HUES6 (cell line): ENCODE measurements at regions not wholly inside any gene's neighbourhood (a gene's known extent, or its start where the extent isn't known, plus 50 kb on each side); places are given as distances from the start of the nearest gene placed in this dataset.
"Not testable (repeated sequence)": the region's sequence is repeated elsewhere in the genome, so short reads cannot be mapped to it uniquely, and the experiment has no call there.

ENCODE experiments used
- H3K27ac ChIP-seq: 2 replicates; pipeline ENCODE4 v1.7.0; 2013; ENCODE audit warnings: low read depth, mild to moderate bottlenecking, low read length, inconsistent platforms
- H3K27me3 ChIP-seq: 2 replicates; pipeline ENCODE4 v1.6.1; 2013; ENCODE audit warnings: low read length; ENCODE audit not compliant: control insufficient read depth, insufficient read depth
- H3K36me3 ChIP-seq: 2 replicates; pipeline ENCODE4 v1.6.1; 2013; ENCODE audit warnings: low read length; ENCODE audit not compliant: control insufficient read depth, insufficient read depth
- H3K4me1 ChIP-seq: 2 replicates; pipeline ENCODE4 v1.6.1; 2013; ENCODE audit warnings: low read length; ENCODE audit not compliant: control insufficient read depth, insufficient read depth
- H3K4me3 ChIP-seq: 2 replicates; pipeline ENCODE4 v1.5.1; 2013; ENCODE audit warnings: low read depth, low read length
- H3K9ac ChIP-seq: one replicate; pipeline ENCODE4 v1.6.1; 2013; ENCODE audit warnings: mild to moderate bottlenecking, low read length
- H3K9me3 ChIP-seq: 2 replicates; pipeline ENCODE4 v1.6.1; 2013; ENCODE audit warnings: low read depth, low read length; ENCODE audit not compliant: control insufficient read depth, insufficient read depth

DNA sequence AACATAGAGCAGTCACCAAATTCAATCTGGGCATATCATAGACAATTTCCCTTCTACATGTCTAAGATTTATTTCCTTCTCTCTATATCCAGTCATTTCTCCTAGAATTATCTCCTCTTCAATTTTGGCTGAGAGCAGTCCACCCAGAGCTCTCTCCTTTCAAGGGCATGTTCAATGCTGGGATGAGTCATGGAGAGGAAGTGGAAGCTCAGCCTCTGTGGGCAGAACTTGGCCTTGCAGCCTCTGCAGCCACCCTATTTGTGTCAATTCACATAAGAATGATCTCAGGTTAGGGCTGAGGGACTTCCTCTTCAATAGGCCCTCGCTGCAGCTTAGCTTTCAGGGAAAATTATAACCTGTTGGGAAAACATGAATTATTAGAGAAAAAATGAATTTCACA, 560.8 kb downstream of the POM121L12 start:
- Histone ChIP-seq H3K27ac (no peak overlapping the region), H3K4me1 (peaks cover 7% of the 10 kb centered on the region), H3K4me3 (no peak overlapping the region), H3K27me3 (no peaks in the 10 kb centered on the region), H3K36me3 (no peaks in the 10 kb centered on the region), H3K9ac (no peak overlapping the region), H3K9me3 (no peaks in the 10 kb centered on the region)

DNA sequence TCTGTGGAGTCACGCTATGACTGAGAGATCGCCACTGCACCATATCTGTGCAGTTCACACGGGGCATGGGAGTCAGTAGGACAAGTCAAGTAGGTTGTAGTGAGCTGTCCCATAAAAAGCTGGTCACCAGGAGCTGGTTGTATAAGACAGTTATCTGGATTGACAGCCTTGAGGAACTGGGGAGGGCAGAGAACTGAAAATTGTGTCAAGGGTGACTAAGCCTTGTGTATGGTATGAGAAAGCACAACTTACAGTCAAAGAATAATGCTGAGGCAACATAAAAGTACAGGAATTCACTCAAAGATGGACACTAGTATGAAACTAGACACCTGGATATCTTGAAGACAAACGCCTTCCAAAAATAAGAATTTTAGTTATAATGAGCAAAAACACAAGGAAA, 564.9 kb downstream of the POM121L12 start:
- Histone ChIP-seq H3K36me3 (no peaks in the 10 kb centered on the region), H3K9me3 (no peaks in the 10 kb centered on the region; the same call in 1 of the 2 replicates), H3K27ac (no peak overlapping the region), H3K4me1 (peaks cover 12% of the 10 kb centered on the region), H3K27me3 (no peaks in the 10 kb centered on the region), H3K9ac (no peak overlapping the region), H3K4me3 (no peak overlapping the region)

DNA sequence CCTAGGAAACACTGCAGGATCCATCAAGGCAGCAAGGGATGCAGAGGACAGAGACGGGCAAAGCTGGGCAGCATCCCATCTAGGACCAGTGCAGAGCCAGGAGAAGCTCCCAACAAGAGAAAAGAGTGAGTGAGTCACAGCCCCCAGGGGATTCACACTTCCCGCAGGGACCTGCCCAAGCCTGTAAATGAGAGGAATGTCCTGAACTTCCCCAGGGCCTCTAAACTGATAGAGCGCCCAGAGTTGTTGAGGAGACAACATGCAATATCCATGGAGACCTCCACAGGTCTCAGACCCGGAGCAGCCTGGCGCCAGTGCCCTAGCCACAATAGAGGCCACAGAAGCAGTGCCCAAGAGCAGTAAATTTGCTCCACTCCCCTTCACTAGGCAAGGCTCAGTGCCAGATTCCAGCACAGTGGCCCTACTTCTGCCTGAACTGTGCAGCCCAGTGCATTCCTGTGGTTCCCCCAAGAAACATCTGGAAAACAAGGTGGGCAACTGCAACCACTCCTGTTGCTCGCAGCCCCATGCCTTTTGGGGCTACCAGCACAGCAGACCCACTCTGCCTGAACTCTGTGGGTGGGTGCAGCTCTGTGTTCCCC, 567.5 kb downstream of the POM121L12 start:
- Histone ChIP-seq H3K27ac (no peak overlapping the region), H3K4me1 (peaks cover 5% of the 10 kb centered on the region; the same call in 1 of the 2 replicates), H3K9ac (no peak overlapping the region), H3K9me3 (no peaks in the 10 kb centered on the region; the same call in 1 of the 2 replicates), H3K36me3 (no peaks in the 10 kb centered on the region), H3K27me3 (no peaks in the 10 kb centered on the region), H3K4me3 (no peak overlapping the region)

DNA sequence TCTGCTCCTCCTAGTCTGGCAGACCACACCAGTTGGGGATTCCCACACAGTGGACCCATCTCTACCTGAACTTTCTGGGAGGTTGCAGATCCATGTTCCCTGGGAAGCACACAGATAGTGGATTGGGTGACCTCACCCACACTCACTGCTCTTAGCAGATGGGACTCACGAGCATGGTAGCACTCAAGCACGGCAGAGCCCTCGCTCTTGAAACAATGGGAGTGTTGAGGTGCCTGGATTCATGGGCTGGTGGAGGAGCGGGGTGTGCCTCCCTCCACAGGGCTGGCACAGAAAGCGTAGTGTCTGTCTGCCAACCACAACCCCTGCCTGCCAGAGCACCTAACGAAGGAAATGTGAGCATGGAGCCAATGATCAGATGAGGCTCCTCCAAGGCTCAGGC, 568.0 kb downstream of the POM121L12 start:
- no peaks in the 10 kb centered on the region; the same call in 1 of the 2 replicates for H3K9me3 ChIP-seq
- H3K36me3 ChIP-seq, result no peaks in the 10 kb centered on the region
- no peak overlapping the region for H3K9ac ChIP-seq
- H3K27me3 ChIP-seq, result no peaks in the 10 kb centered on the region
- H3K4me3 ChIP-seq, result no peak overlapping the region
- no peak overlapping the region for H3K27ac ChIP-seq
- H3K4me1 ChIP-seq, result peaks cover 5% of the 10 kb centered on the region; the same call in 1 of the 2 replicates

DNA sequence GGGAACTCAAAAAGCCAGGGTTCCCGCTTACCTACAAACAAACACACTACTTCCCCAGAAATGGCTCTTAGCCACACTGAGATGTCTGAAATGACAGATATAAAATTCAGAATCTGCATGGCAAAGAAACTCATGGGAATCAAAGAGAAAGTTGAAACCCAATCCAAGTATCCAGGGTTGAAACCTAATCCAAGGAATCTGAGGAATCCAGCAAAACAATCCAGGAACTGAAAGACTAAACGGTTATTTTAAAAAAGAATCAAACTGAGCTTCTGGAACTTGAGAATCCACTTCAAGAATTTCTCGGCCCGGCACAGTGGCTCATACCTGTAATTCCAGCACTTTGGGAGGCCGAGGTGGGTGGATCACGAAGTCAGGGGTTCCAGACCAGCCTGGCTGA, 568.8 kb downstream of the POM121L12 start:
- Histone ChIP-seq H3K27ac (no peak overlapping the region), H3K9ac (no peak overlapping the region), H3K27me3 (no peaks in the 10 kb centered on the region), H3K4me3 (no peak overlapping the region), H3K9me3 (no peaks in the 10 kb centered on the region; the same call in 1 of the 2 replicates), H3K36me3 (no peaks in the 10 kb centered on the region), H3K4me1 (peaks cover 5% of the 10 kb centered on the region; the same call in 1 of the 2 replicates)

DNA sequence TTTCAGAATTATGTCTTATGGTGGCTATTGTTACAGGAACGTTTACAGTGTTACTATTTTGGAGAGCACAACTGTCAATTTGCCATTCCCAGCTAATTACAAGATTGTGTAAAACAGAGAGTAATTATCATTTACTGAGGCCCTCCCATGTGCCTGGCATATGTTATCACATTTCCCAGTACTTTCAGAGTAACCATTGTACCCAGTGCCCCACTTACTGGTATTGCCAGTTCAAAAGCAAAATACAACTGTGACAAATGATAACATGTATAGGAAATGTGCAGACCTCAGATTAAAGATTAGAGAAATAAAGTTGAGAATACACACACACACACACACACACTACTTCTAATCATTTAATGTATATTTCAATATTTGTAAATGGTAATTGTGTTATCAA, 572.5 kb downstream of the POM121L12 start:
- Histone ChIP-seq H3K36me3 (no peaks in the 10 kb centered on the region), H3K4me1 (peaks cover 9% of the 10 kb centered on the region; the same call in 1 of the 2 replicates), H3K4me3 (no peak overlapping the region), H3K9ac (no peak overlapping the region), H3K27me3 (no peaks in the 10 kb centered on the region), H3K9me3 (no peaks in the 10 kb centered on the region; the same call in 1 of the 2 replicates), H3K27ac (no peak overlapping the region)

DNA sequence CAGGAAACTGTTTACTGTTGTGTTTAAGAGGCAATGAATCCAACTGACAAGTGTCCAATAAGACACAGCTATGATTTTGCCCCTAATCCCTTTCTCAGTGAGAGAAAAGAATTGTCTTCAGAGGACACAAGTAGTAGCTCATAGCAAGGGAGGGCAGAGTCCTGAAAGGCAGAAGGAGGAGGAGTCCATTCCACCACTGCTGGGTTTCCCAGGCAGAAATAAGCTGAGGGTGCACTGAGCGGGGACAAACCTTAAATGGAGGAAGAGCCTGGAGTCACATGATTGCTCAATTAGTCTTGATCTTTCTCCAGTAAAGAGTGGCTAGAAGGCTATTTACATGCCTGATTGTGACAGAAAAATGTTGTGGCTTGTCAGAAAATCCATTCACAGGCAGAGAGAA, 573.8 kb downstream of the POM121L12 start:
- Histone ChIP-seq H3K27ac (no peak overlapping the region), H3K27me3 (no peaks in the 10 kb centered on the region), H3K4me3 (no peak overlapping the region), H3K9me3 (no peaks in the 10 kb centered on the region), H3K4me1 (0 out of 2 replicates have a peak, but pooled peaks cover 4% of the 10 kb centered on the region), H3K36me3 (no peaks in the 10 kb centered on the region), H3K9ac (no peak overlapping the region)

DNA sequence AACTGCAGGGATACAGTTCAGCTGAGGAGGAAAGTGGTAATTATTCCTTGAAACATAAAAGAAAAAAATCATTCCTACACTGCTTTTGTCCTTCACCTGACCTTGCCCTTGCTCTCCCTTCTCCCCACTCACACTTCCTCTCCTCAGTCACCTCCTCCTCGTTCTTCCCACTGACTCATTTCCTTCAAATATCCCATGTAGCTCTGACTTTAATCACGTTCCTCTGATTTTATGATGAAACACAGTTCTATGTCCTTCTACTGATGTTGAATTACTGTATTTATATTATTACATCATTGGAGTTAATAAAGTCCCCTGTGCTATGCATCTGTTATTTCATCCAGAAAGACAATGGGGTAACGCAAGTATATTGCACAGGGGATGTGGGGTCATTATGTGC, 575.6 kb downstream of the POM121L12 start:
- H3K4me1 ChIP-seq, result 0 out of 2 replicates have a peak, but pooled peaks cover 4% of the 10 kb centered on the region
- H3K4me3 ChIP-seq, result no peak overlapping the region
- H3K36me3 ChIP-seq, result no peaks in the 10 kb centered on the region
- no peak overlapping the region for H3K27ac ChIP-seq
- H3K27me3 ChIP-seq, result no peaks in the 10 kb centered on the region
- H3K9me3 ChIP-seq, result no peaks in the 10 kb centered on the region
- no peak overlapping the region for H3K9ac ChIP-seq

DNA sequence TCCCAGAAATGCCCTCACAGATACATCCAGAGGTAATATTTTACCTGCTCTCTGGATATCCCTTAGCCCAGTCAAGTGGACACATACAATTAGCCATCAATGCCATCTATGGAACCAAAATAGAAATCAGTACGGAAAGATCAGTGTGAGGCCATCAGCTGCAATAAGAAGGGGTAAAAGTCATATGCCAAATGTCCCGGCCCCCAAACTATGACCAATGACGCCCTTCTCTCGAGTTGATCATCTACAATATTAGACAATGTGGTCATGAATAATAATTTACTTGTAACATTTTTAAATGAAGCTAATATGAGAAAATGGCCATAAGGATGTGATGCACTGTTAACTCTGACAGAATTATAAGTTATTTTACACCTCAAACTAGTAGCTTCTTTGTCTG, 588.9 kb downstream of the POM121L12 start:
- no peak overlapping the region for H3K9ac ChIP-seq
- H3K9me3 ChIP-seq, result no peaks in the 10 kb centered on the region
- H3K4me3 ChIP-seq, result no peak overlapping the region
- no peaks in the 10 kb centered on the region for H3K36me3 ChIP-seq
- no peaks in the 10 kb centered on the region for H3K4me1 ChIP-seq
- no peak overlapping the region for H3K27ac ChIP-seq
- no peaks in the 10 kb centered on the region for H3K27me3 ChIP-seq

DNA sequence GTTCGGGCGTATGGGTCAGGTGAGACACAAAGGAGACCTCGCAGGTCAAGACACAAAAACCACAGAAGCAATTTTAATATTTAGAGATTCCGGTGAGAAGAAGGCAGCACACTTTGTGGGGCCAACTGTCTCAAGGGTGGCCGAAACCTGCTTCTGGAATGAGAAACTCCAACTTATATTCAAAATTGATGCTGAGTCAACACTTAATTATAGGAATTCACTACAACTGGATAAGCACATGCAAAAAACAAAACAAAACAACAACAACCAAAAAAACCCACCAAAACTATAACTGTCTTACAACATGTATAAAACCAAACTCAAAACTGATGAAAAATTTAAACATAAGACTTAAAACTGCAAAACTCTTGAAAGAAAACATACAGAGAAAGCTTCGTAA, 593.3 kb downstream of the POM121L12 start:
- no peaks in the 10 kb centered on the region for H3K4me1 ChIP-seq
- no peak overlapping the region for H3K4me3 ChIP-seq
- no peak overlapping the region for H3K9ac ChIP-seq
- H3K27ac ChIP-seq, result no peak overlapping the region
- H3K9me3 ChIP-seq, result no peaks in the 10 kb centered on the region
- H3K27me3 ChIP-seq, result no peaks in the 10 kb centered on the region
- H3K36me3 ChIP-seq, result no peaks in the 10 kb centered on the region

DNA sequence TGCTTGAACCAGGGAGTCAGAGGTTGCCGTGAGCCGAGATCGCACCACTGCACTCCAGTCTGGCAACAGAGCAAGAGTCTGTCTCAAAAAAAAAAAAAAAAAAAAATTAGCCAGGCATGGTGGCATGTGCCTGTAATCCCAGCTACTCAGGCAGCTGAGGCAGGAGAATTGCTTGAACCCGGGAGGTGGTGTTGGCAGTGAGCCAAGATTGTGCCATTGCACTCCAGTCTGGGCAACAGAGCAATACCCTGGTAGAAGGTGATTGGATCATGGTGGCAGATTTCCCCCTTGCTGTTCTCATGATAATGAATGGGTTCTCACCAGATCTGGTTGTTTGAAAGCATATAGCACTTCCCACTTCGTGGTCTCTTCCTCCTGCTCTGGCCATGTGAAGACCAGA, 599.8 kb downstream of the POM121L12 start:
- peaks cover 10% of the 10 kb centered on the region; the same call in 1 of the 2 replicates for H3K9me3 ChIP-seq
- not testable (repeated sequence) for H3K4me1 ChIP-seq, H3K36me3 ChIP-seq, H3K4me3 ChIP-seq, H3K9ac ChIP-seq, H3K27ac ChIP-seq, H3K27me3 ChIP-seq
